GM18511 (cell line): ENCODE measurements at regions not wholly inside any gene's neighbourhood (a gene's known extent, or its start where the extent isn't known, plus 50 kb on each side); places are given as distances from the start of the nearest gene placed in this dataset.

Experiments used
- ATAC-seq: cut with Tn5 transposase; IDR thresholded peaks from one replicate; pipeline ENCODE4 v1.9.1; 2021; ENCODE audit warnings: mild to moderate bottlenecking, moderate library complexity; ENCODE audit not compliant: unreplicated experiment

- no peak for ATAC-seq
Measured at GRCh38 chr1:14513111-14513510, 85.4 kb upstream of the KAZN start.

GRCh38 chr1:14514739-14515138, 83.7 kb upstream of the KAZN start:
- no peak for ATAC-seq

GRCh38 chr1:14516974-14517840, 81.3 kb upstream of the KAZN start:
- ATAC-seq: no peak

- ATAC-seq: no peak
Measured at GRCh38 chr1:14517841-14518180, 80.7 kb upstream of the KAZN start.

GRCh38 chr1:14519976-14520375, 78.5 kb upstream of the KAZN start:
- no peak for ATAC-seq

GRCh38 chr1:14520514-14521163, 77.8 kb upstream of the KAZN start:
- no peak for ATAC-seq

GRCh38 chr1:14521622-14522021, 76.9 kb upstream of the KAZN start:
- no peak for ATAC-seq

GRCh38 chr1:14522077-14522925, 76.2 kb upstream of the KAZN start:
- no peak for ATAC-seq

GRCh38 chr1:14522926-14523241, 75.6 kb upstream of the KAZN start:
- no peak for ATAC-seq

- no peak for ATAC-seq
Measured at GRCh38 chr1:14524826-14525636, 73.5 kb upstream of the KAZN start.

GRCh38 chr1:14529475-14529874, 69.0 kb upstream of the KAZN start:
- ATAC-seq: no peak

- ATAC-seq: no peak
Measured at GRCh38 chr1:14531519-14531918, 67.0 kb upstream of the KAZN start.

GRCh38 chr1:14535619-14536355, 62.7 kb upstream of the KAZN start:
- no peak for ATAC-seq

- ATAC-seq: no peak
Measured at GRCh38 chr1:14538335-14538734, 60.1 kb upstream of the KAZN start.

GRCh38 chr1:14539309-14539708, 59.2 kb upstream of the KAZN start:
- ATAC-seq: no peak

GRCh38 chr1:14539953-14540563, 58.4 kb upstream of the KAZN start:
- no peak for ATAC-seq

- no peak for ATAC-seq
Measured at GRCh38 chr1:14541348-14541747, 57.1 kb upstream of the KAZN start.

GRCh38 chr1:14543191-14543840, 55.2 kb upstream of the KAZN start:
- ATAC-seq: no peak

GRCh38 chr1:14544319-14544718, 54.2 kb upstream of the KAZN start:
- no peak for ATAC-seq
